Gastrocnemius medialis (tissue), 4 donors: ENCODE measurements at regions not wholly inside any gene's neighbourhood (a gene's known extent, or its start where the extent isn't known, plus 50 kb on each side); places are given as distances from the start of the nearest gene placed in this dataset.

Experiments
- ATAC-seq, 2 donors: fragments of 150-250 bp; one replicate each; pipeline ENCODE4 v1.9.1; 2016
- DNase-seq, 2 donors: peaks; one replicate each; pipeline ENCODE4 v3.0.0-alpha.2; 2019
- H3K27ac ChIP-seq, 4 donors: fragments of 200-600 bp; sonication (generic); 1 replicate in 1 of 4; 2 replicates in 3 of 4; pipeline ENCODE4 v1.5.1; 2016 to 2018; ENCODE audit warnings: mild to moderate bottlenecking in 2 of 4, moderate library complexity in 1 of 4
- H3K27me3 ChIP-seq, 3 donors: fragments of 200-600 bp; sonication (generic) in 2 of 3; 1 replicate in 1 of 3; 2 replicates in 2 of 3; pipeline versions ENCODE4 v1.5.1 to v1.6.0; 2016 to 2019; ENCODE audit warnings: mild to moderate bottlenecking in 1 of 3, moderate library complexity in 1 of 3
- H3K36me3 ChIP-seq, 2 donors: fragments of 200-600 bp; sonication (generic) in 1 of 2; one replicate each; pipeline ENCODE4 v1.5.1; 2017 to 2018
- H3K4me1 ChIP-seq, 2 donors: fragments of 200-600 bp; sonication (generic) in 1 of 2; one replicate each; pipeline ENCODE4 v1.5.1; 2016 to 2017; ENCODE audit warnings: mild to moderate bottlenecking in 2 of 2
- H3K4me3 ChIP-seq, 4 donors: fragments of 200-600 bp; sonication (generic) in 3 of 4; 1 replicate in 1 of 4; 2 replicates in 3 of 4; pipeline ENCODE4 v1.5.1; 2016 to 2019; ENCODE audit warnings: mild to moderate bottlenecking in 2 of 4
- H3K9me3 ChIP-seq, 3 donors: fragments of 200-600 bp; sonication (generic) in 2 of 3; 1 replicate in 1 of 3; 2 replicates in 2 of 3; pipeline ENCODE4 v1.5.1; 2016 to 2019
- POLR2A ChIP-seq, 2 donors: fragments of 450-650 bp; IDR thresholded peaks; one replicate each; pipeline ENCODE4 v1.6.1; 2017; ENCODE audit warnings: antibody characterized with exemption in 2 of 2, mild to moderate bottlenecking in 2 of 2, moderate library complexity in 2 of 2
- in situ Hi-C, 4 donors: fragments of 200-750 bp; cut with MboI; loops; one replicate each; pipeline versions ENCODE4 v1.15.0 to v1.8.0; 2017; ENCODE audit warnings: low sequenced_read_pairs in 4 of 4
- intact Hi-C: fragments of 100-400 bp; cut with DNase I; formaldehyde crosslinking; loops from one replicate; pipeline ENCODE4 v1.15.1; 2023; ENCODE audit warnings: low total_unique reads
- TF ChIP-seq, protein P1 (sequence below), 5 experiments: fragments of 450-650 bp in 3 of 5; fragments of 200-600 bp in 2 of 5; sonication (generic) in 2 of 5; IDR thresholded peaks in 4 of 5; conservative IDR thresholded peaks in 1 of 5; 1 replicate in 4 of 5; 2 replicates in 1 of 5; pipeline ENCODE4 v1.5.1; 2016 to 2019; ENCODE audit warnings: antibody characterized with exemption in 5 of 5, mild to moderate bottlenecking in 3 of 5, moderate library complexity in 3 of 5

- no peak overlapping the region for H3K27ac ChIP-seq
- DNase-seq, result no peak
- H3K4me3 ChIP-seq, result no peak overlapping the region
- intact Hi-C loops (no loop called here), in situ Hi-C loops (no loop called here)
- ATAC-seq, result no peak
- H3K27me3 ChIP-seq, result no peaks in the 10 kb centered on the region
- TF ChIP-seq, protein P1, sequence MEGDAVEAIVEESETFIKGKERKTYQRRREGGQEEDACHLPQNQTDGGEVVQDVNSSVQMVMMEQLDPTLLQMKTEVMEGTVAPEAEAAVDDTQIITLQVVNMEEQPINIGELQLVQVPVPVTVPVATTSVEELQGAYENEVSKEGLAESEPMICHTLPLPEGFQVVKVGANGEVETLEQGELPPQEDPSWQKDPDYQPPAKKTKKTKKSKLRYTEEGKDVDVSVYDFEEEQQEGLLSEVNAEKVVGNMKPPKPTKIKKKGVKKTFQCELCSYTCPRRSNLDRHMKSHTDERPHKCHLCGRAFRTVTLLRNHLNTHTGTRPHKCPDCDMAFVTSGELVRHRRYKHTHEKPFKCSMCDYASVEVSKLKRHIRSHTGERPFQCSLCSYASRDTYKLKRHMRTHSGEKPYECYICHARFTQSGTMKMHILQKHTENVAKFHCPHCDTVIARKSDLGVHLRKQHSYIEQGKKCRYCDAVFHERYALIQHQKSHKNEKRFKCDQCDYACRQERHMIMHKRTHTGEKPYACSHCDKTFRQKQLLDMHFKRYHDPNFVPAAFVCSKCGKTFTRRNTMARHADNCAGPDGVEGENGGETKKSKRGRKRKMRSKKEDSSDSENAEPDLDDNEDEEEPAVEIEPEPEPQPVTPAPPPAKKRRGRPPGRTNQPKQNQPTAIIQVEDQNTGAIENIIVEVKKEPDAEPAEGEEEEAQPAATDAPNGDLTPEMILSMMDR (IDR thresholded peaks at IDR 0.05 in 4 of 5, conservative IDR thresholded peaks at IDR 0.05 in 1 of 5), result no peak
- TF ChIP-seq POLR2A (IDR thresholded peaks at IDR 0.05), result no peak
- no peaks in the 10 kb centered on the region for H3K9me3 ChIP-seq
- no peaks in the 10 kb centered on the region for H3K4me1 ChIP-seq
- H3K36me3 ChIP-seq, result no peaks in the 10 kb centered on the region
These were observed 431.7 kb upstream of the IRAK1BP1 start for GRCh38 chr6:78435671-78436070.

GRCh38 chr6:78436335-78436734 lies 431.0 kb upstream of the IRAK1BP1 start:
- in situ Hi-C loops (no loop called here), intact Hi-C loops (no loop called here)
- DNase-seq (no peak), ATAC-seq (no peak)
- TF ChIP-seq, protein P1 (IDR thresholded peaks at IDR 0.05 in 4 of 5, conservative IDR thresholded peaks at IDR 0.05 in 1 of 5), result no peak
- no peak for TF ChIP-seq POLR2A (IDR thresholded peaks at IDR 0.05)
- no peak overlapping the region for H3K27ac ChIP-seq
- no peaks in the 10 kb centered on the region for H3K36me3 ChIP-seq
- no peaks in the 10 kb centered on the region for H3K4me1 ChIP-seq
- H3K27me3 ChIP-seq, result no peaks in the 10 kb centered on the region
- no peaks in the 10 kb centered on the region for H3K9me3 ChIP-seq
- H3K4me3 ChIP-seq, result no peak overlapping the region

- Histone ChIP-seq H3K4me3 (no peak overlapping the region), H3K36me3 (no peaks in the 10 kb centered on the region), H3K27ac (no peak overlapping the region), H3K27me3 (no peaks in the 10 kb centered on the region), H3K4me1 (no peaks in the 10 kb centered on the region), H3K9me3 (no peaks in the 10 kb centered on the region)
- TF ChIP-seq, protein P1 (IDR thresholded peaks at IDR 0.05 in 4 of 5, conservative IDR thresholded peaks at IDR 0.05 in 1 of 5), result no peak
- no peak for TF ChIP-seq POLR2A (IDR thresholded peaks at IDR 0.05)
- intact Hi-C loops, result no loop called here
- in situ Hi-C loops, result no loop called here
- no peak for DNase-seq
- no peak for ATAC-seq
These were observed 429.2 kb upstream of the IRAK1BP1 start for GRCh38 chr6:78438135-78438534.

- H3K27me3 ChIP-seq, result no peaks in the 10 kb centered on the region
- intact Hi-C loops, result no loop called here
- in situ Hi-C loops, result no loop called here
- TF ChIP-seq, protein P1 (IDR thresholded peaks at IDR 0.05 in 4 of 5, conservative IDR thresholded peaks at IDR 0.05 in 1 of 5), result no peak
- no peaks in the 10 kb centered on the region for H3K9me3 ChIP-seq
- H3K4me1 ChIP-seq, result no peaks in the 10 kb centered on the region
- H3K27ac ChIP-seq, result no peak overlapping the region
- ATAC-seq (no peak), DNase-seq (no peak)
- no peak overlapping the region for H3K4me3 ChIP-seq
- no peaks in the 10 kb centered on the region for H3K36me3 ChIP-seq
These were observed 406.6 kb upstream of the IRAK1BP1 start for GRCh38 chr6:78460711-78461110.

- TF ChIP-seq, protein P1 (IDR thresholded peaks at IDR 0.05 in 4 of 5, conservative IDR thresholded peaks at IDR 0.05 in 1 of 5), result no peak
- no peak for TF ChIP-seq POLR2A (IDR thresholded peaks at IDR 0.05)
- Histone ChIP-seq H3K9me3 (no peaks in the 10 kb centered on the region), H3K27me3 (no peaks in the 10 kb centered on the region), H3K36me3 (no peaks in the 10 kb centered on the region), H3K4me1 (no peaks in the 10 kb centered on the region), H3K4me3 (no peak overlapping the region), H3K27ac (no peak overlapping the region)
- ATAC-seq (no peak), DNase-seq (no peak)
- in situ Hi-C loops, result no loop called here
- intact Hi-C loops, result no loop called here
These were observed 404.6 kb upstream of the IRAK1BP1 start for GRCh38 chr6:78462728-78463127.
